SKM-1 (cell line): ENCODE measurements at regions not wholly inside any gene's neighbourhood (a gene's known extent, or its start where the extent isn't known, plus 50 kb on each side); places are given as distances from the start of the nearest gene placed in this dataset.

Experiments used
- DNase-seq: peaks from one replicate; lab custom pipeline; 2025; ENCODE audit not compliant: unreplicated experiment; lab: John Stamatoyannopoulos, UW

GRCh38 chrX:69554321-69554947 is 50.3 kb downstream of the NALF2 start:
- no peak for DNase-seq

GRCh38 chrX:69555481-69556041 is 51.4 kb downstream of the NALF2 start:
- no peak for DNase-seq

GRCh38 chrX:69556060-69557011 is 52.2 kb downstream of the NALF2 start:
- DNase-seq: peak; percentile 2

GRCh38 chrX:69562904-69563578 is 52.9 kb upstream of the EDA start:
- DNase-seq: no peak

GRCh38 chrX:69564665-69565064 is 51.2 kb upstream of the EDA start:
- no peak for DNase-seq

GRCh38 chrX:69565247-69565815 is 50.6 kb upstream of the EDA start:
- DNase-seq: no peak
